Lower lobe of right lung (tissue), 2 donors: ENCODE measurements at regions not wholly inside any gene's neighbourhood (a gene's known extent, or its start where the extent isn't known, plus 50 kb on each side); places are given as distances from the start of the nearest gene placed in this dataset.

Source experiments
- ATAC-seq, 2 donors: fragments of 200-7000 bp; cut with Tn5 transposase; one replicate each; pipeline ENCODE4 v1.9.1; 2020 to 2022; ENCODE audit warnings: mild to moderate bottlenecking in 2 of 2, moderate library complexity in 2 of 2
- DNase-seq: peaks from one replicate; pipeline ENCODE4 v3.0.0-alpha.2; 2020
- H3K27ac ChIP-seq: fragments of 200-600 bp; one replicate; pipeline ENCODE4 v1.8.0; 2022
- H3K27me3 ChIP-seq: fragments of 200-600 bp; one replicate; pipeline ENCODE4 v1.8.0; 2022; ENCODE audit warnings: low read depth
- H3K36me3 ChIP-seq: fragments of 200-600 bp; one replicate; pipeline ENCODE4 v1.8.0; 2022; ENCODE audit warnings: mild to moderate bottlenecking
- H3K4me1 ChIP-seq: fragments of 200-600 bp; one replicate; pipeline ENCODE4 v1.8.0; 2022
- H3K4me3 ChIP-seq: fragments of 200-600 bp; one replicate; pipeline ENCODE4 v1.8.0; 2022; ENCODE audit warnings: mild to moderate bottlenecking
- H3K9me3 ChIP-seq: fragments of 200-600 bp; one replicate; pipeline ENCODE4 v1.8.0; 2022
- intact Hi-C: fragments of 100-400 bp; cut with DNase I; formaldehyde crosslinking; loops from one replicate; pipeline ENCODE4 v1.11.0; 2022
- TF ChIP-seq, protein P1 (sequence below): fragments of 200-600 bp; IDR thresholded peaks from one replicate; pipeline ENCODE4 v1.8.0; 2022; ENCODE audit warnings: antibody characterized with exemption, mild to moderate bottlenecking
- donor health status: DM: no; HTN: yes; CAD: no; lungs with severe emphysema.

DNA sequence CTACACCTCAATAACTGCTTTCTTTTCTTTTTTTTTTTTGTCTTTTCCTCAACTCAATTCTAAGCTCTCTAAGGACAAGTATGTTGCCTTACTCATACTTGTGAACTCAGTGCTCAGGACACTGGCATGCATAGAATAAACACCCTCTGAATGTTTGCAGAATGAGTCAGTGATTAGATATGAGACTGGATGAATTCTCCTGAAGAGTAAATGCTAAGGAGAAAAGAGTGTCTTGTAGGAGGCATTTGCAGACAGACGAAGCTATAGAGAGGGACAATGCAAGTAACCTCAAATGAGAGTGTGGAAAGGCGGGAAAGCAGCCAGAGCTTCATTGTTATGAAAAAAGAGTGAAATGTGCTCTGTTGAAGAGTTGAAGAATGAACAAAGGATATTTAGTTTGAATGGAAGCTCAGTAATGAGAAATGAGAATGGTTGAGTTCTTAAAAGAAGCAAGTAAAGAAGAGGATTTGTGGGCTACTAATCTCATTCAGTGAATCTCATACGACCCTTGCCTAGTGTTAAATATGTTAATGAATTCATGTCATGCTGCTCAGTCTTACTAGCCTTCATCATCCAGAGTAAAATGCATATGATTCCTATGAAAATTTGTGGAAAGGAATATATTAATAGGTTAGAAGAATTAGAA is 166.1 kb upstream of the DPYD start:
- intact Hi-C loops = no loop called here
- H3K4me1 ChIP-seq = no peaks in the 10 kb centered on the region
- H3K27me3 ChIP-seq = no peaks in the 10 kb centered on the region
- ATAC-seq (no peak), DNase-seq (no peak)
- H3K4me3 ChIP-seq = no peak overlapping the region
- TF ChIP-seq, protein P1, sequence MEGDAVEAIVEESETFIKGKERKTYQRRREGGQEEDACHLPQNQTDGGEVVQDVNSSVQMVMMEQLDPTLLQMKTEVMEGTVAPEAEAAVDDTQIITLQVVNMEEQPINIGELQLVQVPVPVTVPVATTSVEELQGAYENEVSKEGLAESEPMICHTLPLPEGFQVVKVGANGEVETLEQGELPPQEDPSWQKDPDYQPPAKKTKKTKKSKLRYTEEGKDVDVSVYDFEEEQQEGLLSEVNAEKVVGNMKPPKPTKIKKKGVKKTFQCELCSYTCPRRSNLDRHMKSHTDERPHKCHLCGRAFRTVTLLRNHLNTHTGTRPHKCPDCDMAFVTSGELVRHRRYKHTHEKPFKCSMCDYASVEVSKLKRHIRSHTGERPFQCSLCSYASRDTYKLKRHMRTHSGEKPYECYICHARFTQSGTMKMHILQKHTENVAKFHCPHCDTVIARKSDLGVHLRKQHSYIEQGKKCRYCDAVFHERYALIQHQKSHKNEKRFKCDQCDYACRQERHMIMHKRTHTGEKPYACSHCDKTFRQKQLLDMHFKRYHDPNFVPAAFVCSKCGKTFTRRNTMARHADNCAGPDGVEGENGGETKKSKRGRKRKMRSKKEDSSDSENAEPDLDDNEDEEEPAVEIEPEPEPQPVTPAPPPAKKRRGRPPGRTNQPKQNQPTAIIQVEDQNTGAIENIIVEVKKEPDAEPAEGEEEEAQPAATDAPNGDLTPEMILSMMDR = no peak
- no peaks in the 10 kb centered on the region for H3K9me3 ChIP-seq
- H3K36me3 ChIP-seq = no peaks in the 10 kb centered on the region
- H3K27ac ChIP-seq = no peak overlapping the region

DNA sequence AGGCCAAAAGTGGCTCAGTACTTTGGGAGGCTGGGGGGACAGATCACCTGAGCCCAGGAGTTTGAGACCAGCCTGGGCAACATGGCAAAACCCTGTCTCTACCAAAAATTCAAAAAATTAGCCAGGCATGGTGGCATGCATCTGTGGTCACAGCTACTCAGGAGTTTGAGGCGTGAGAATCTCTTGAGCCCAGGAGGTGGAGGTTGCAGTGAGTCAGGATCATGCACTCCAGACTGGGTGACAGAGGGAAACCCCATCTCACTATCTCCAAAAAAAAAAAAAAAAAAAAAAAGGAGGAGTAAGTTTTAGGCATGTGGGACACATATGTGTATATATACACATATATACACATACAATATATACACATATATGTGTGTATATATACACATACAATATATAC is 165.3 kb upstream of the DPYD start:
- TF ChIP-seq, protein P1 = no peak
- Histone ChIP-seq H3K27me3 (no peaks in the 10 kb centered on the region), H3K9me3 (no peaks in the 10 kb centered on the region), H3K36me3 (no peaks in the 10 kb centered on the region), H3K4me3 (no peak overlapping the region), H3K4me1 (no peaks in the 10 kb centered on the region), H3K27ac (no peak overlapping the region)
- intact Hi-C loops = no loop called here
- DNase-seq (no peak), ATAC-seq (no peak)

DNA sequence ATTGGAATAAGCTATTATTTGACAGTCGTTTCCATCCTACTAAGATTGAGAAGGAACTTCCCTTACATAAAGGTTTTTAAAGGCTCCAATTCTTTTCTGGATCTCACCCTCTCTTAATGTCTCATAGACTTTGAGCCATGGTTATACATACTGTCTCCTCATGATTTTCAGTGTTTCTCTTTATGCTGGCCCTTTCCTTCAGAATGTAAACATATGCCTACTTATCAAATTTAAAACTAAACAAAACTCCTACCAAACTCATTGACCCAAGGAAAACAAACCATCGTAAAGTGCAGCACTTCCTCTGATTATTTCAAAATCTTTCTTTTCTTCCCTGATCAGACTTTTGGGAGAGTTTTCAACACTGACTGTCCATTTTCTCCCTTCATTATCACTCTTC is 163.4 kb upstream of the DPYD start:
- Histone ChIP-seq H3K4me3 (no peak overlapping the region), H3K27ac (no peak overlapping the region), H3K4me1 (no peaks in the 10 kb centered on the region), H3K9me3 (no peaks in the 10 kb centered on the region), H3K36me3 (no peaks in the 10 kb centered on the region), H3K27me3 (no peaks in the 10 kb centered on the region)
- no peak for DNase-seq
- intact Hi-C loops = no loop called here
- TF ChIP-seq, protein P1 = no peak
- no peak for ATAC-seq

DNA sequence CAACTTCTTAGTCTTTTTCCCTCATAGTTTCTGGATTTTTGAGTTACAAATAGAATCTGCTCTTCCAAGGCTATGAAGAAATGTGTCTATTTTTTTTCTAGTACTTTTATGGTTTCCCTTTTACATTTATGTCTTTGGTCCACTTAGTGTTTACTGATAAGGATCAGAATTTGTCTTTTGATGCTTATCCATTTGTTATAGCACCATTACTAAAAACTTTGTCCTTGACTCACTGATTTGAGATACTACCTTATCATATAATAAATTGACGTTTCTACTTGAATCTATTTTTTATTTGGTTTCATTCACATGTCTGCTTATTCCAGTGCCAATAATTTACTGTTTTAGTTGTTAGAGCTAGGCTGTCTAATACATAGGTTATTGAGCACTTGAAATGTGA is 161.1 kb upstream of the DPYD start:
- H3K27ac ChIP-seq = no peak overlapping the region
- TF ChIP-seq, protein P1 = no peak
- intact Hi-C loops = no loop called here
- H3K4me3 ChIP-seq = no peak overlapping the region
- no peaks in the 10 kb centered on the region for H3K27me3 ChIP-seq
- ATAC-seq (no peak), DNase-seq (no peak)
- no peaks in the 10 kb centered on the region for H3K36me3 ChIP-seq
- no peaks in the 10 kb centered on the region for H3K4me1 ChIP-seq
- H3K9me3 ChIP-seq = no peaks in the 10 kb centered on the region

DNA sequence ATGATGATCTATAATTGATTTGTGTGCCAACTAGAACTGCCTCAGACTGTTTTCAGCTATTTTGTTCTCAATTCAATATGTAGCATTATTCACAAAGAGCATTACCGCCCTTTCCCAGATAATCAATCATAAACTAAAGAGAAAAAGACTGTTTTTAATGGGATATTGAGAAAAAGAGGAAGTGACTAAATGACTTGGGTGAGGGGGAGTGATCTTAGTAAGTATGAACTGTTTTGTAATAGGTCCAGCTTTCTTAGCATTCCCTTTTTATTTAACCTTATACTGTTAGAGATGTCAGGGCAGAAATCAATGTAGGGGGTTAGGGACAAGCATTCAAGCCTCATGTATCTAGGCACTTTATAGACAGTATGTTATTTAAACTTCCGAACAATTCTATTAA is 157.8 kb upstream of the DPYD start:
- intact Hi-C loops = no loop called here
- H3K9me3 ChIP-seq = no peaks in the 10 kb centered on the region
- DNase-seq = no peak
- H3K4me1 ChIP-seq = no peaks in the 10 kb centered on the region
- no peaks in the 10 kb centered on the region for H3K27me3 ChIP-seq
- no peaks in the 10 kb centered on the region for H3K36me3 ChIP-seq
- no peak for ATAC-seq
- no peak overlapping the region for H3K27ac ChIP-seq
- H3K4me3 ChIP-seq = no peak overlapping the region
- TF ChIP-seq, protein P1 = no peak
